HUES64 (cell line): ENCODE measurements at regions not wholly inside any gene's neighbourhood (a gene's known extent, or its start where the extent isn't known, plus 50 kb on each side); places are given as distances from the start of the nearest gene placed in this dataset.

Experiments
- H3K27ac ChIP-seq: 2 replicates; pipeline ENCODE4 v1.7.0; 2013; ENCODE audit warnings: low read depth, low read length, inconsistent platforms
- H3K27me3 ChIP-seq: 2 replicates; pipeline ENCODE4 v1.6.1; 2013; ENCODE audit warnings: mild to moderate bottlenecking, low read length; ENCODE audit not compliant: insufficient read depth
- H3K36me3 ChIP-seq: 2 replicates; pipeline ENCODE4 v1.6.1; 2013; ENCODE audit warnings: mild to moderate bottlenecking, low read length; ENCODE audit not compliant: insufficient read depth
- H3K4me1 ChIP-seq: 2 replicates; pipeline ENCODE4 v1.6.1; 2013; ENCODE audit warnings: mild to moderate bottlenecking, low read length, moderate library complexity; ENCODE audit not compliant: insufficient read depth
- H3K4me3 ChIP-seq: 2 replicates; pipeline ENCODE4 v1.5.1; 2013; ENCODE audit warnings: mild to moderate bottlenecking, low read length, moderate library complexity
- H3K9ac ChIP-seq: 2 replicates; pipeline ENCODE4 v1.6.1; 2013; ENCODE audit warnings: mild to moderate bottlenecking, low read depth, low read length
- H3K9me3 ChIP-seq: 2 replicates; pipeline ENCODE4 v1.6.1; 2013; ENCODE audit warnings: low read depth, low read length; ENCODE audit not compliant: insufficient read depth

GRCh38 chr4:20646287-20646686 lies 54.0 kb upstream of the PACRGL start:
- H3K4me1 ChIP-seq: no peaks in the 10 kb centered on the region
- H3K9me3 ChIP-seq: no peaks in the 10 kb centered on the region
- H3K9ac ChIP-seq: no peak overlapping the region
- no peaks in the 10 kb centered on the region for H3K36me3 ChIP-seq
- no peak overlapping the region for H3K27ac ChIP-seq
- H3K27me3 ChIP-seq: no peaks in the 10 kb centered on the region
- no peak overlapping the region for H3K4me3 ChIP-seq
